ENCODE measurements at regions not wholly inside any gene's neighbourhood (a gene's known extent, or its start where the extent isn't known, plus 50 kb on each side); places are given as distances from the start of the nearest gene placed in this dataset.

- no peak for DNase-seq (ENCODE audit: low read depth in 1 of 2, low spot score in 1 of 2)
Observed at GRCh38 chr5:4981608-4982007, 158.5 kb upstream of the ADAMTS16 start.

GRCh38 chr5:4983701-4984100 lies 156.4 kb upstream of the ADAMTS16 start:
- H3K27me3 ChIP-seq (ENCODE audit: insufficient read depth, poor library complexity, severe bottlenecking), result no peaks in the 10 kb centered on the region
- H3K27ac ChIP-seq (replicated peaks), result no peak overlapping the region
- no peak overlapping the region for H3K4me3 ChIP-seq (replicated peaks; ENCODE audit: insufficient read depth, low read length)
- no peak for TF ChIP-seq POLR2AphosphoS5 (IDR thresholded peaks at IDR 0.05; ENCODE audit: low read depth)
- no peak for TF ChIP-seq REST (IDR thresholded peaks at IDR 0.05; ENCODE audit: insufficient replicate concordance, low read depth)
- no peak for TF ChIP-seq CTCF (IDR thresholded peaks at IDR 0.05; ENCODE audit: insufficient read depth, low read length)
- TF ChIP-seq GABPA (IDR thresholded peaks at IDR 0.05; ENCODE audit: low read depth), result no peak
- TF ChIP-seq SPI1 (IDR thresholded peaks at IDR 0.05; ENCODE audit: borderline replicate concordance, low read depth), result no peak
- DNase-seq (ENCODE audit: low read depth in 1 of 2, low spot score in 1 of 2), result no peak

More at GRCh38 chr5:4981608-4982007, 158.5 kb upstream of the ADAMTS16 start:
- H3K27ac ChIP-seq (replicated peaks), result no peak overlapping the region
- no peaks in the 10 kb centered on the region for H3K27me3 ChIP-seq (ENCODE audit: insufficient read depth, poor library complexity, severe bottlenecking)
- no peak overlapping the region for H3K4me3 ChIP-seq (replicated peaks; ENCODE audit: insufficient read depth, low read length)
- TF ChIP-seq POLR2AphosphoS5 (IDR thresholded peaks at IDR 0.05; ENCODE audit: low read depth), result no peak
- no peak for TF ChIP-seq SPI1 (IDR thresholded peaks at IDR 0.05; ENCODE audit: borderline replicate concordance, low read depth)
- no peak for TF ChIP-seq GABPA (IDR thresholded peaks at IDR 0.05; ENCODE audit: low read depth)
- no peak for TF ChIP-seq REST (IDR thresholded peaks at IDR 0.05; ENCODE audit: insufficient replicate concordance, low read depth)
- TF ChIP-seq CTCF (IDR thresholded peaks at IDR 0.05; ENCODE audit: insufficient read depth, low read length), result no peak

- Histone ChIP-seq H3K4me3 (replicated peaks; ENCODE audit: insufficient read depth, low read length) (no peak overlapping the region), H3K27me3 (ENCODE audit: insufficient read depth, poor library complexity, severe bottlenecking) (no peaks in the 10 kb centered on the region), H3K27ac (replicated peaks) (no peak overlapping the region)
- TF ChIP-seq POLR2AphosphoS5 (IDR thresholded peaks at IDR 0.05; ENCODE audit: low read depth) (no peak), CTCF (IDR thresholded peaks at IDR 0.05; ENCODE audit: insufficient read depth, low read length) (no peak), SPI1 (IDR thresholded peaks at IDR 0.05; ENCODE audit: borderline replicate concordance, low read depth) (no peak), REST (IDR thresholded peaks at IDR 0.05; ENCODE audit: insufficient replicate concordance, low read depth) (no peak), GABPA (IDR thresholded peaks at IDR 0.05; ENCODE audit: low read depth) (no peak)
- no peak for DNase-seq (ENCODE audit: low read depth in 1 of 2, low spot score in 1 of 2)
Observed at GRCh38 chr5:4984461-4984860, 155.7 kb upstream of the ADAMTS16 start.
